HG03108 (cell line): ENCODE measurements at regions not wholly inside any gene's neighbourhood (a gene's known extent, or its start where the extent isn't known, plus 50 kb on each side); places are given as distances from the start of the nearest gene placed in this dataset.

Experiments used
- ATAC-seq: cut with Tn5 transposase; IDR thresholded peaks from one replicate; pipeline ENCODE4 v1.9.1; 2021; ENCODE audit warnings: moderate library complexity; ENCODE audit not compliant: unreplicated experiment

GRCh38 chr6:169048185-169048864 lies 205.3 kb downstream of the THBS2 start:
- no peak for ATAC-seq

GRCh38 chr6:169047345-169047744 lies 206.3 kb downstream of the THBS2 start:
- ATAC-seq, result no peak

- no peak for ATAC-seq
Measured at GRCh38 chr6:169046483-169047192, 207.0 kb downstream of the THBS2 start.

GRCh38 chr6:169046021-169046420 lies 207.6 kb downstream of the THBS2 start:
- no peak for ATAC-seq

- no peak for ATAC-seq
Measured at GRCh38 chr6:169045486-169045885, 208.2 kb downstream of the THBS2 start.

GRCh38 chr6:169044381-169045230 lies 209.0 kb downstream of the THBS2 start:
- ATAC-seq, result no peak

GRCh38 chr6:169042061-169042460 lies 211.6 kb downstream of the THBS2 start:
- ATAC-seq, result no peak

GRCh38 chr6:169041078-169041477 lies 212.6 kb downstream of the THBS2 start:
- no peak for ATAC-seq

- no peak for ATAC-seq
Measured at GRCh38 chr6:169038691-169039090, 215.0 kb downstream of the THBS2 start.

GRCh38 chr6:169035385-169036240 lies 218.0 kb downstream of the THBS2 start:
- ATAC-seq, result no peak

GRCh38 chr6:169034516-169035167 lies 219.0 kb downstream of the THBS2 start:
- ATAC-seq, result no peak

- no peak for ATAC-seq
Measured at GRCh38 chr6:169029861-169030260, 223.8 kb downstream of the THBS2 start.

- ATAC-seq, result no peak
Measured at GRCh38 chr6:169028343-169028742, 225.3 kb downstream of the THBS2 start.

GRCh38 chr6:169026175-169026574 lies 227.5 kb downstream of the THBS2 start:
- ATAC-seq, result no peak

- ATAC-seq, result no peak
Measured at GRCh38 chr6:169024047-169024660, 229.5 kb downstream of the THBS2 start.

GRCh38 chr6:169023161-169023874 lies 230.3 kb downstream of the THBS2 start:
- ATAC-seq, result no peak

- ATAC-seq, result no peak
Measured at GRCh38 chr6:169022079-169022478, 231.6 kb downstream of the THBS2 start.

GRCh38 chr6:169020821-169021220 lies 232.8 kb downstream of the THBS2 start:
- ATAC-seq, result no peak
